H1 (cell line): ENCODE measurements at regions not wholly inside any gene's neighbourhood (a gene's known extent, or its start where the extent isn't known, plus 50 kb on each side); places are given as distances from the start of the nearest gene placed in this dataset.

ENCODE experiments used
- CTCF ChIA-PET: fragments of 300-600 bp; sonication (Branson Sonifier 250); formaldehyde crosslinking; loops from one replicate; lab custom pipeline; 2021; ENCODE audit not compliant: partially characterized antibody; lab: Charles Lee
- POLR2A ChIA-PET: fragments of 300-600 bp; sonication (Branson Sonifier 250); formaldehyde crosslinking; loops from one replicate; lab custom pipeline; 2021; ENCODE audit warnings: inconsistent platforms; ENCODE audit not compliant: partially characterized antibody; lab: Charles Lee
- DNase-seq, 2 experiments: peaks; one replicate each; pipeline versions ENCODE4 v3.0.0 to v3.0.0-alpha.2; 2010 to 2022; ENCODE audit warnings: low spot score in 2 of 2, low read depth in 1 of 2, mixed read lengths in 1 of 2
- FAIRE-seq: peaks from 2 replicates; lab custom pipeline; 2011; peaks lifted over from hg19 to GRCh38; lab: Jason Lieb, UNC
- H2AFZ ChIP-seq: 2 replicates; pipeline ENCODE4 v1.8.1; 2012; ENCODE audit warnings: low read length, inconsistent platforms
- H2AK5ac ChIP-seq: 2 replicates; pipeline ENCODE4 v1.6.1; 2013; ENCODE audit warnings: low read depth, low read length
- H2BK120ac ChIP-seq: replicated peaks from 2 replicates; pipeline ENCODE3; 2013; ENCODE audit warnings: low read depth, low read length, inconsistent platforms
- H2BK12ac ChIP-seq: 2 replicates; pipeline ENCODE4 v1.6.1; 2013; ENCODE audit warnings: low read depth, low read length
- H2BK15ac ChIP-seq: 2 replicates; pipeline ENCODE4 v1.6.1; 2013; ENCODE audit warnings: low read length
- H2BK20ac ChIP-seq: 2 replicates; pipeline ENCODE4 v1.6.1; 2013; ENCODE audit warnings: low read length
- H2BK5ac ChIP-seq: 2 replicates; pipeline ENCODE4 v1.6.1; 2013; ENCODE audit warnings: low read depth, low read length
- H3K14ac ChIP-seq: 2 replicates; pipeline ENCODE4 v1.6.1; 2013; ENCODE audit warnings: inconsistent platforms; ENCODE audit not compliant: insufficient read length
- H3K18ac ChIP-seq: 2 replicates; pipeline ENCODE4 v1.6.1; 2013; ENCODE audit warnings: low read length; ENCODE audit errors: extremely low read depth
- H3K23ac ChIP-seq: 2 replicates; pipeline ENCODE4 v1.6.1; 2013; ENCODE audit warnings: inconsistent platforms; ENCODE audit not compliant: insufficient read length
- H3K23me2 ChIP-seq: 2 replicates; pipeline ENCODE4 v1.6.1; 2013; ENCODE audit warnings: low read depth, low read length
- H3K27ac ChIP-seq: 2 replicates; pipeline ENCODE4 v1.6.1; 2011; ENCODE audit warnings: low read depth, low read length, inconsistent platforms
- H3K27me3 ChIP-seq, 4 experiments: replicated peaks in 1 of 4; 1 replicate in 1 of 4; 2 replicates in 3 of 4; pipeline versions ENCODE4 v1.6.1 to v1.8.1; 2011 to 2013; ENCODE audit warnings: low read length in 3 of 4, mild to moderate bottlenecking in 3 of 4, inconsistent platforms in 2 of 4, mixed read lengths in 2 of 4, moderate library complexity in 1 of 4; ENCODE audit not compliant: control insufficient read depth in 3 of 4, insufficient read depth in 3 of 4; ENCODE audit errors: extremely low read depth in 1 of 4
- H3K36me3 ChIP-seq, 4 experiments: 2 replicates each; pipeline versions ENCODE4 v1.6.1 to v1.8.1; 2011 to 2013; ENCODE audit warnings: mild to moderate bottlenecking in 4 of 4, low read length in 3 of 4, moderate library complexity in 2 of 4, control low read depth in 1 of 4, inconsistent platforms in 1 of 4; ENCODE audit not compliant: insufficient read depth in 4 of 4, control insufficient read depth in 2 of 4
- H3K4ac ChIP-seq: replicated peaks from 2 replicates; pipeline ENCODE3; 2013; ENCODE audit warnings: low read length, low read depth, mixed read lengths, inconsistent platforms; ENCODE audit not compliant: insufficient read length
- H3K4me1 ChIP-seq, 4 experiments: replicated peaks in 1 of 4; 1 replicate in 1 of 4; 2 replicates in 3 of 4; pipeline versions ENCODE4 v1.6.1 to v1.8.1; 2011 to 2013; ENCODE audit warnings: low read length in 3 of 4, inconsistent platforms in 2 of 4, mixed read lengths in 1 of 4; ENCODE audit not compliant: insufficient read depth in 4 of 4, control insufficient read depth in 3 of 4
- H3K4me2 ChIP-seq, 2 experiments: 2 replicates each; pipeline versions ENCODE4 v1.6.1 to v1.8.1; 2011 to 2013; ENCODE audit warnings: low read depth in 2 of 2, low read length in 2 of 2, control low read depth in 1 of 2, inconsistent platforms in 1 of 2, mild to moderate bottlenecking in 1 of 2; ENCODE audit not compliant: insufficient read depth in 1 of 2
- H3K4me3 ChIP-seq, 4 experiments: fragments of 200-600, 300-600 bp in 1 of 4; sonication (generic), shearing (Covaris generic), sonication (Bioruptor Twin) in 1 of 4; 2 replicates each; pipeline versions ENCODE4 v1.5.1 to v1.8.1; 2011 to 2016; ENCODE audit warnings: low read length in 4 of 4, low read depth in 3 of 4, control low read depth in 2 of 4, inconsistent platforms in 2 of 4, mild to moderate bottlenecking in 2 of 4, mixed read lengths in 1 of 4, moderate library complexity in 1 of 4; ENCODE audit not compliant: insufficient read depth in 2 of 4; ENCODE audit errors: extremely low read depth in 1 of 4
- H3K56ac ChIP-seq: replicated peaks from 2 replicates; pipeline ENCODE3; 2013; ENCODE audit warnings: low read depth, mild to moderate bottlenecking, mixed read lengths, low read length, inconsistent platforms; ENCODE audit not compliant: insufficient read length
- H3K79me1 ChIP-seq: 2 replicates; pipeline ENCODE4 v1.6.1; 2013; ENCODE audit warnings: low read depth, low read length, control low read depth
- H3K79me2 ChIP-seq, 2 experiments: 2 replicates each; pipeline versions ENCODE4 v1.6.1 to v1.8.1; 2012 to 2013; ENCODE audit warnings: low read length in 2 of 2, mild to moderate bottlenecking in 2 of 2, inconsistent platforms in 1 of 2; ENCODE audit not compliant: insufficient read depth in 2 of 2, control insufficient read depth in 1 of 2
- H3K9ac ChIP-seq, 4 experiments: replicated peaks in 1 of 4; 1 replicate in 1 of 4; 2 replicates in 3 of 4; pipeline versions ENCODE4 v1.6.1 to v1.8.1; 2011 to 2013; ENCODE audit warnings: low read depth in 3 of 4, low read length in 3 of 4, control low read depth in 2 of 4, mild to moderate bottlenecking in 2 of 4, moderate library complexity in 2 of 4, inconsistent platforms in 1 of 4; ENCODE audit errors: extremely low read depth in 1 of 4
- H3K9me3 ChIP-seq, 2 experiments: 2 replicates each; pipeline versions ENCODE4 v1.6.1 to v1.8.1; 2012 to 2013; ENCODE audit warnings: mild to moderate bottlenecking in 2 of 2, moderate library complexity in 2 of 2, control low read depth in 1 of 2, inconsistent platforms in 1 of 2, low read depth in 1 of 2, low read length in 1 of 2, mixed read lengths in 1 of 2; ENCODE audit not compliant: insufficient read depth in 2 of 2
- H4K20me1 ChIP-seq, 2 experiments: replicated peaks in 1 of 2; 2 replicates each; pipeline versions ENCODE3 to v1.8.1; 2011 to 2013; ENCODE audit warnings: inconsistent platforms in 2 of 2, low read length in 2 of 2, mild to moderate bottlenecking in 1 of 2; ENCODE audit not compliant: insufficient read depth in 2 of 2, control insufficient read depth in 1 of 2
- H4K5ac ChIP-seq: 2 replicates; pipeline ENCODE4 v1.6.1; 2013; ENCODE audit warnings: low read length, low read depth, mixed read lengths, inconsistent platforms; ENCODE audit not compliant: insufficient read length
- H4K8ac ChIP-seq: 2 replicates; pipeline ENCODE4 v1.8.0; 2013; ENCODE audit warnings: mild to moderate bottlenecking, moderate library complexity, low read length, inconsistent platforms; ENCODE audit not compliant: insufficient read depth; ENCODE audit errors: extremely low read depth
- H4K91ac ChIP-seq: replicated peaks from 2 replicates; pipeline ENCODE3; 2013; ENCODE audit warnings: low read length, mixed read lengths, inconsistent platforms; ENCODE audit not compliant: insufficient read length
- CREB1 ChIP-seq: IDR thresholded peaks from 2 replicates; pipeline ENCODE4 v1.6.1; 2012; ENCODE audit warnings: inconsistent platforms
- GABPA ChIP-seq: IDR thresholded peaks from 2 replicates; pipeline ENCODE4 v1.6.1; 2011; ENCODE audit warnings: mild to moderate bottlenecking, low read length, moderate library complexity, borderline replicate concordance; ENCODE audit not compliant: insufficient read depth
- HDAC2 ChIP-seq, 2 experiments: fragments of 300-600 bp in 1 of 2; sonication (generic) in 1 of 2; IDR thresholded peaks; 2 replicates each; pipeline ENCODE4 v1.6.1; 2011 to 2012; ENCODE audit warnings: low read depth in 2 of 2, low read length in 2 of 2, mild to moderate bottlenecking in 2 of 2, moderate library complexity in 2 of 2, borderline replicate concordance in 1 of 2, inconsistent platforms in 1 of 2
- KDM4A ChIP-seq: IDR thresholded peaks from one replicate; pipeline ENCODE4 v1.7.1; 2012; ENCODE audit warnings: low read depth, mild to moderate bottlenecking, moderate library complexity, low read length, inconsistent platforms; ENCODE audit not compliant: severe bottlenecking
- NANOG ChIP-seq: IDR thresholded peaks from 2 replicates; pipeline ENCODE4 v1.6.1; 2011; ENCODE audit warnings: low read length, low read depth, mild to moderate bottlenecking, inconsistent platforms; ENCODE audit not compliant: insufficient read depth, poor library complexity, severe bottlenecking
- PHF8 ChIP-seq: fragments of 200-600 bp; sonication (generic); conservative IDR thresholded peaks from 2 replicates; pipeline ENCODE4 v1.7.1; 2012; ENCODE audit warnings: low read depth, mild to moderate bottlenecking, inconsistent platforms, low read length, moderate library complexity
- POLR2AphosphoS5 ChIP-seq: IDR thresholded peaks from 2 replicates; pipeline ENCODE4 v1.6.1; 2011; ENCODE audit warnings: low read depth, low read length
- RAD21 ChIP-seq, 2 experiments: IDR thresholded peaks in 1 of 2; conservative IDR thresholded peaks in 1 of 2; 2 replicates each; pipeline ENCODE4 v1.6.1; 2011; ENCODE audit warnings: low read depth in 2 of 2, low read length in 2 of 2, improper control_type of control experiment in 1 of 2, inconsistent platforms in 1 of 2, mild to moderate bottlenecking in 1 of 2, moderate library complexity in 1 of 2
- SP4 ChIP-seq: IDR thresholded peaks from 2 replicates; pipeline ENCODE4 v1.6.1; 2012; ENCODE audit warnings: low read length, inconsistent platforms
- SUZ12 ChIP-seq: fragments of 200-600 bp; sonication (generic); IDR thresholded peaks from 2 replicates; pipeline ENCODE4 v1.6.1; 2012; ENCODE audit warnings: mild to moderate bottlenecking, inconsistent platforms, low read length, moderate library complexity, mixed read lengths
- TAF7 ChIP-seq: optimal IDR thresholded peaks from 2 replicates; pipeline ENCODE3; 2011; ENCODE audit warnings: low read depth, mild to moderate bottlenecking, inconsistent platforms, low read length, moderate library complexity, borderline replicate concordance
- WGBS, 2 experiments: shearing (Covaris generic) in 1 of 2; methylation state at CpG; one replicate each; pipeline versions ENCODE4 v1.1.6 to v1.1.7; 2013 to 2015; ENCODE audit warnings: low lambda C conversion rate in 2 of 2, mixed read lengths in 2 of 2, inconsistent platforms in 1 of 2, low coverage in 1 of 2, missing lambda C conversion rate in 1 of 2; ENCODE audit not compliant: insufficient replicate concordance in 2 of 2, insufficient coverage in 1 of 2, insufficient read length in 1 of 2; ENCODE audit errors: extremely low coverage in 1 of 2, missing lambda C conversion rate in 1 of 2; 5-methylcytosine and 5-hydroxymethylcytosine counted together
- TF ChIP-seq, protein P1 (sequence below): IDR thresholded peaks from 2 replicates; pipeline ENCODE4 v1.6.1; 2011; ENCODE audit warnings: low read depth, mild to moderate bottlenecking, low read length; ENCODE audit not compliant: insufficient read depth

DNA sequence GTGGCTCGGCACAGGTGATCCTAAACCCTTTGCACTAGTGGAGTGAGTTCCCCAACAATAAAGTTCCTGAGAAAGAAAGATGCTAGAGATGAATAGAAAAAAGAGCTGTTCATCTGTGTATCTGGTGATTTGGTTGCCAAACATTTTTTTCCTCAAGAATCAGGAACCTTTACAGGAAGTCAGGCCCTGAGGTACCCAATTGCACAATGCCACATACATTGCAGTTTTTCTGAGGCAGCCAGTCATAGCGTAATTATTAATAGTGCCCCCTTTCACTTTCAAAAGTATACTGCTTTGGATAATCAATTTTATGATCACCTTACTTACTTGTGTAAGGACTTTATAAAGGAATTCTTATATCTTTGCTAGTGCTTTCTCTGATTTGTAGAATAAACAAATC, 346.3 kb upstream of the POU3F1 start:
- Histone ChIP-seq H3K4me3 (no peak overlapping the region), H3K36me3 (no peaks in the 10 kb centered on the region), H4K20me1 (no peaks in the 10 kb centered on the region), H4K8ac (no peak overlapping the region), H2BK20ac (peak overlapping the region; percentile 29; the same call in 1 of the 2 replicates), H3K23ac (no peak overlapping the region), H3K14ac (no peak overlapping the region), H4K91ac (no peak overlapping the region), H3K27ac (no peak overlapping the region), H2AK5ac (no peak overlapping the region), H3K23me2 (no peaks in the 10 kb centered on the region; the same call in 1 of the 2 replicates), H2BK12ac (no peak overlapping the region), H3K79me2 (no peaks in the 10 kb centered on the region), H3K4me2 (no peak overlapping the region), H3K79me1 (no peaks in the 10 kb centered on the region), H3K4me1 (peaks cover 0 to 4% (median 0%) of the 10 kb centered on the region in 4 experiments; a peak in 3 of 7 replicates), H2BK15ac (0 out of 2 replicates have a peak overlapping the region, but pooled peaks have one; percentile 48), H3K27me3 (no peaks in the 10 kb centered on the region), H3K9me3 (peaks cover 16 to 17% of the 10 kb centered on the region in 2 experiments), H2AFZ (no peak overlapping the region), H3K56ac (no peak overlapping the region), H3K18ac (peak overlapping the region; percentile 33; the same call in 1 of the 2 replicates)
- ChIA-PET CTCF (interaction anchor here (0.8 to 1.6 kb wide), 3 partner anchors 9 to 31 kb away, joined by 3 to 5 read pairs (median 5); no protein-coding TSS in a partner anchor), POLR2A (no interaction called here)
- 67% methylated on average over 2 of the region's 2 CpGs; no CpG with 5 or more reads in 1 of the 2 experiments for WGBS, 2 experiments
- TF ChIP-seq TAF7 (no peak), RAD21 (IDR thresholded peaks at IDR 0.05 in 1 of 2, conservative IDR thresholded peaks at IDR 0.05 in 1 of 2; ENCODE audit: low read depth in 2 of 2, low read length in 2 of 2) (no peak), HDAC2 (IDR thresholded peaks at IDR 0.05; ENCODE audit: borderline replicate concordance in 1 of 2, low read depth in 2 of 2, low read length in 2 of 2) (no peak), CREB1 (no peak), GABPA (no peak), SUZ12 (no peak), POLR2AphosphoS5 (no peak), NANOG (no peak), KDM4A (no peak), SP4 (no peak), PHF8 (no peak)
- TF ChIP-seq, protein P1, sequence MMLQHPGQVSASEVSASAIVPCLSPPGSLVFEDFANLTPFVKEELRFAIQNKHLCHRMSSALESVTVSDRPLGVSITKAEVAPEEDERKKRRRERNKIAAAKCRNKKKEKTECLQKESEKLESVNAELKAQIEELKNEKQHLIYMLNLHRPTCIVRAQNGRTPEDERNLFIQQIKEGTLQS, result no peak
- TF ChIP-seq, all 59 proteins: peak for 0
- DNase-seq, result no peak
- Histone ChIP-seq H2BK5ac (no peak overlapping the region), H2BK120ac (no peak overlapping the region), H4K5ac (no peak overlapping the region), H3K9ac (peak overlapping the region in 1 of 4 experiments; percentile 31; a peak in 1 of 7 replicates), H3K4ac (no peak overlapping the region)
- no peak for FAIRE-seq
